Prostate gland (tissue), 2 donors: ENCODE measurements at regions not wholly inside any gene's neighbourhood (a gene's known extent, or its start where the extent isn't known, plus 50 kb on each side); places are given as distances from the start of the nearest gene placed in this dataset.

Experiments
- CTCF ChIP-seq, 4 experiments: fragments of 200-600 bp in 2 of 4; fragments of 450-650 bp in 2 of 4; sonication (generic) in 2 of 4; IDR thresholded peaks; 1 replicate in 3 of 4; 2 replicates in 1 of 4; pipeline ENCODE4 v1.5.1; 2016 to 2019; ENCODE audit warnings: antibody characterized with exemption in 4 of 4, mild to moderate bottlenecking in 2 of 4, moderate library complexity in 2 of 4
- POLR2AphosphoS5 ChIP-seq: sonication (generic); formaldehyde crosslinking; IDR thresholded peaks from one replicate; pipeline ENCODE4 v1.6.1; 2017; ENCODE audit warnings: antibody characterized with exemption

- no peak for TF ChIP-seq POLR2AphosphoS5
- TF ChIP-seq CTCF (IDR thresholded peaks at IDR 0.05) = no peak
Measured at GRCh38 chr18:44358402-44358801, 322.3 kb upstream of the SETBP1 start.
